ENCODE measurements at regions not wholly inside any gene's neighbourhood (a gene's known extent, or its start where the extent isn't known, plus 50 kb on each side); places are given as distances from the start of the nearest gene placed in this dataset.

- H3K4me3 Mint-ChIP-seq, result no peak overlapping the region
- CTCF ChIA-PET, result no interaction called here
- no peaks in the 10 kb centered on the region for H3K27me3 Mint-ChIP-seq
- no peak overlapping the region for H3K27ac Mint-ChIP-seq
- no peaks in the 10 kb centered on the region for H3K9me3 Mint-ChIP-seq (ENCODE audit: low read depth)
- ATAC-seq, result no peak
- H3K36me3 Mint-ChIP-seq, result no peaks in the 10 kb centered on the region
- H3K4me1 Mint-ChIP-seq, result no peaks in the 10 kb centered on the region
- no peak for DNase-seq
Measured at GRCh38 chr5:44022622-44023021, 366.6 kb downstream of the FGF10 start.

DNA sequence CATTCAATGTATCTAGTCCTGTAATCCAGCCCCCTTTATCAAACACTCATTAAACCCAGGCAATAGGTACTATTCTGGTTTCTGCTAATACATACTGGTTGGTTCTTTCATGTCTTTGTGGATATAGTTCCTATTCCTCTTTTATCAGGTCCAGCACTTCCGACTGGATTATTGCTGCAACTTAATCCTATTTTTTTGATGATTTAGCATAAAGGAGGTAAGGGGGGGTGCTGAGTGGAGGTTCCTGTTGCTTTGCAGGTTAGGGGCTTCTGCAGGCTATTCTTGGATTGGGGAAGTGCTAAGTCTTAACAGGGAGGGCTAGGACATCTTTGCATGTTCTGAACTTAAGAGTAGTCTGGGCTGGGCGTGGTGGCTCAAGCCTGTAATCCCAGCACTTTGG, 377.7 kb downstream of the FGF10 start:
- DNase-seq (no peak), ATAC-seq (no peak)
- Mint-ChIP-seq H3K27ac (no peak overlapping the region), H3K4me3 (no peak overlapping the region), H3K4me1 (no peaks in the 10 kb centered on the region), H3K9me3 (ENCODE audit: low read depth) (peaks cover 12% of the 10 kb centered on the region), H3K27me3 (no peaks in the 10 kb centered on the region), H3K36me3 (no peaks in the 10 kb centered on the region)
- CTCF ChIA-PET, result no interaction called here

GRCh38 chr5:44002381-44002901, 386.8 kb downstream of the FGF10 start:
- Mint-ChIP-seq H3K9me3 (ENCODE audit: low read depth) (peaks cover 6% of the 10 kb centered on the region), H3K4me3 (no peak overlapping the region), H3K27ac (no peak overlapping the region), H3K27me3 (no peaks in the 10 kb centered on the region), H3K36me3 (no peaks in the 10 kb centered on the region), H3K4me1 (no peaks in the 10 kb centered on the region)
- no peak for ATAC-seq
- CTCF ChIA-PET, result no interaction called here
- no peak for DNase-seq

DNA sequence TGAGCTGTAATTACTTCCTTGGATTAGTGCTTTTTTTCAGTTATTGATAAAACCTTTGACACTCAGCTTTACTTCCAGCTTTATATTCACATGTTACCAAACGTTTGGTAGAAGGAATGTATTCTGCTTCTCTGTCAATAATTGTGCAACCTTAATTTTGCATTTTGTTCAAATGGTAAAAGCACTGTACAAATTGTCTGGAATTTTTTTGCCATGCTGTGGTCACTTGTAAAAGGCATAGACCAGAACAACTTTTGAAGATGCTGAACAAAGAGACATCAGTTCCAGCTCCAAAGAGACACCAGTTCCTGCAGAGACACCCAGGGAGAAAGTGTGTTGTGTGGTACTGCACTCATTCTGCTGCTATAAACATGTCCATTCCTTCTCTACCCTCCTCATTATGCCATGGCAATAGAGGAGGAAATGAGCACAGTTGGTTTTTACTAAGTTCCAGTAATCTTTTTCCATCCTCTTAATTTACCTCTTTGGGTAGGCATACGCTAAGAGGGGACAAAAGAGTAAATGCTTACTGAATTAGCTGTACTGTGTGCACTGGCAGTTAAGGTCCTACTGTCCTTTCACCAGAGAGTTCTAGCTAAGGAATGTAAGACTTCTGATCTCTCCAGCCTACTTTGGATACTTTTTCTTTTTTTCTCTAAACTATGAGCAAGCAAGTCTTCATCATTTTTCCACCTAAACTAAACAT, 387.4 kb downstream of the FGF10 start:
- Mint-ChIP-seq H3K27ac (no peak overlapping the region), H3K4me1 (no peaks in the 10 kb centered on the region), H3K9me3 (ENCODE audit: low read depth) (peaks cover 6% of the 10 kb centered on the region), H3K36me3 (no peaks in the 10 kb centered on the region), H3K4me3 (no peak overlapping the region), H3K27me3 (no peaks in the 10 kb centered on the region)
- DNase-seq, result no peak
- ATAC-seq, result no peak
- CTCF ChIA-PET, result no interaction called here

DNA sequence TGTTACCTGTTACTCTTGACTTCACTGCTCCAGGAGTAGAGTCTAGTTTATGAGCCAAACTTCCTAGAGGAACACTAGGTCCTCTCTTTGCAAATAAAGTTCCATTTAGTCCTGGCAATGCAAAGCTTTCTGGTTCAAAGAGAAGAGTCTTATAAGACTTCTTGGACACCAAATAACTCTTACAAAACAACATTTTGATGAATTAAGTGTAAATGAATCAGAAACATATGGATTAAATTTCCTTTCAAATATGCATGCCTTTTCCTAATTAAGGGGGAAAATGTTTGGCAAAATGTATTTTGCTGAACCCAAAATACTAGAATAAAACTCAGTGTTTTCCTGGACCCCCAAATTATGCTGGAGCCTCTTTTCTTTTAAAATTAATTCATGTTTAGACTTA, 388.0 kb downstream of the FGF10 start:
- Mint-ChIP-seq H3K27me3 (no peaks in the 10 kb centered on the region), H3K36me3 (no peaks in the 10 kb centered on the region), H3K9me3 (ENCODE audit: low read depth) (peaks cover 2% of the 10 kb centered on the region), H3K4me3 (no peak overlapping the region), H3K4me1 (no peaks in the 10 kb centered on the region), H3K27ac (no peak overlapping the region)
- ATAC-seq (no peak), DNase-seq (no peak)
- CTCF ChIA-PET, result no interaction called here

GRCh38 chr5:43997647-43998272, 391.5 kb downstream of the FGF10 start:
- no peak for DNase-seq

DNA sequence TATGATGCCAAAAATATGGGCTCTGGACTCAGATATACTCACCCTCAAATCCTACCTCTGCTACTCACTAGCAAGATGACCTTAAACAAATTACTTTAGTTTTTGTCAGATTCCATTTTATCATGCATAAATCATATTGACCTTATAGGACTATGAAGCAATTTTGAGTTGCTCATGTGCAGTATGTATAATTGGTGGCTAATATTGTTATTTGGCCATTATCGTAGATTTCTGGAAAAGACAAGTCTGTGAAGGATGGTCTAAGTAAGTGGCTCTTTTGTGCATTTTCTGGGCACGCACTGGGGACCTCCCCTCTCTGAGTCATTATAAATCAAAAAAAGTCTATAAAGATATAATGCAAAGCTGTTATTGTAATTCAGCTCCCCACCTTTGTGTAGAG, 393.0 kb downstream of the FGF10 start:
- H3K27ac Mint-ChIP-seq, result no peak overlapping the region
- H3K4me1 Mint-ChIP-seq, result no peaks in the 10 kb centered on the region
- H3K36me3 Mint-ChIP-seq, result no peaks in the 10 kb centered on the region
- no peak for ATAC-seq
- no peak for DNase-seq
- H3K4me3 Mint-ChIP-seq, result no peak overlapping the region
- CTCF ChIA-PET, result no interaction called here
- H3K9me3 Mint-ChIP-seq (ENCODE audit: low read depth), result no peaks in the 10 kb centered on the region
- H3K27me3 Mint-ChIP-seq, result no peaks in the 10 kb centered on the region

More at GRCh38 chr5:43997647-43998272, 391.5 kb downstream of the FGF10 start:
- CTCF ChIA-PET, result no interaction called here
- no peak for ATAC-seq
- Mint-ChIP-seq H3K9me3 (ENCODE audit: low read depth) (no peaks in the 10 kb centered on the region), H3K27me3 (no peaks in the 10 kb centered on the region), H3K4me3 (no peak overlapping the region), H3K4me1 (no peaks in the 10 kb centered on the region), H3K27ac (no peak overlapping the region), H3K36me3 (no peaks in the 10 kb centered on the region)

GRCh38 chr5:43994352-43994708, 391.4 kb downstream of the NNT start:
- H3K36me3 Mint-ChIP-seq, result no peaks in the 10 kb centered on the region
- no peak overlapping the region for H3K4me3 Mint-ChIP-seq
- no peak for ATAC-seq
- H3K9me3 Mint-ChIP-seq (ENCODE audit: low read depth), result no peaks in the 10 kb centered on the region
- no peak for DNase-seq
- H3K27ac Mint-ChIP-seq, result no peak overlapping the region
- no peaks in the 10 kb centered on the region for H3K27me3 Mint-ChIP-seq
- no peaks in the 10 kb centered on the region for H3K4me1 Mint-ChIP-seq
- CTCF ChIA-PET, result no interaction called here

DNA sequence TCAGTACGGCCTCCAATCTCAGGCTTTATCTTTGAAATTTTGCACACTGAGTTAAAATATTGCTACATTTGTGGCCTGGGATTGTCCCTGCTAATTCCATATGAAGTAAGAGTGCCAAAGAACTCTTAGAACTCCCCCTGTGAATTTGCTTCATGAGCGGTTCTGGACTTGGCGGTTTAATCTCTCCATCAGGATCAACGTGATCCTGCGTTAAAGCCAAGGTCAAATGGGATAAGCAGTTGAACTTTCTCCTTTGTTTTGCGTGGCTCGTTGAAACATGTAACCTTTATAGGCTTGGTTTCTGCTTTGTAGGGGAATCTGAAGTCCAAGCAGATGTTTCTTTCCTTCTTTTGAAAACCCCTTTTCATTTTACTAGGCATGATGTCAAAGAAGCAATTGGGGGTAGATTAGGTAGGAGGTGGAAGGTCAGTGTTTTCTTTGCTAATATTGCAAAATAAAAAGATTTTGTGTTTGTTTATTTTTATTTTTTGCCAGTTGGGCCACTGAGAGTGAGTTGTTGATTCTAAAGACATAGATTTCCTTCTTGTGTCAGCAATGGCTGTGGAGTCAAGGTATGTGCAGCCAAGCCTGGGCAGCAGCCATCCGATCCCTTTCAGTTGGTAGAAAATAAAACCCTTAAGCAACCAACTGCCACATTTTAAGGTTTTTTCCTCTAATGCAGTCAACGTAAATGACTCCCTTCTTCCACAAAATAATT, 390.8 kb downstream of the NNT start:
- DNase-seq (no peak), ATAC-seq (no peak)
- Mint-ChIP-seq H3K9me3 (ENCODE audit: low read depth) (no peaks in the 10 kb centered on the region), H3K4me3 (no peak overlapping the region), H3K27ac (no peak overlapping the region), H3K4me1 (no peaks in the 10 kb centered on the region), H3K27me3 (no peaks in the 10 kb centered on the region), H3K36me3 (no peaks in the 10 kb centered on the region)
- CTCF ChIA-PET, result no interaction called here

- no peak overlapping the region for H3K4me3 Mint-ChIP-seq
- H3K27me3 Mint-ChIP-seq, result no peaks in the 10 kb centered on the region
- CTCF ChIA-PET, result no interaction called here
- ATAC-seq, result no peak
- H3K4me1 Mint-ChIP-seq, result no peaks in the 10 kb centered on the region
- DNase-seq, result no peak
- peaks cover 3% of the 10 kb centered on the region for H3K9me3 Mint-ChIP-seq (ENCODE audit: low read depth)
- H3K27ac Mint-ChIP-seq, result no peak overlapping the region
- no peaks in the 10 kb centered on the region for H3K36me3 Mint-ChIP-seq
Measured at GRCh38 chr5:43985411-43985810, 382.4 kb downstream of the NNT start.

DNA sequence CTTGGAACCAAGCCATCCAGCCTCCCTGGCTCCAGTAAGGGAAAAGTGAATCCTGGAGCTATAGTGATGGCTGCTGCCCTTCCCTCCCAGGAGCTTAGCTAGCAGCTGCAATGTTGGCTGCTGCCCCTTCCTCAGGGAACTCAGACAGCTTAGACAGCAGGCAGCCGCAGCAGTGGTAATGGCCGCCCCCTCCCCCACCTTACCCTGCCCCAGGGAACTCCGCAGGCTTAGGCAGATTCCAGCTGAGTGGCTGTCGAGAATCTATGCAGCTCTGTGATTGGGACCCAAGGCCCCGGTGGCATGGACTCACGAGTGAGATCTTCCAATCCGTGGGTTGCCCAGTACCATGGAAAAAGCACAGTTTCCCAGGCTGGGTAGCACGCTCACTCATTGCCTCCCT, 378.6 kb downstream of the NNT start:
- H3K27me3 Mint-ChIP-seq, result no peaks in the 10 kb centered on the region
- H3K27ac Mint-ChIP-seq, result no peak overlapping the region
- no peak for DNase-seq
- H3K36me3 Mint-ChIP-seq, result no peaks in the 10 kb centered on the region
- peaks cover 3% of the 10 kb centered on the region for H3K9me3 Mint-ChIP-seq (ENCODE audit: low read depth)
- no peak for ATAC-seq
- CTCF ChIA-PET, result no interaction called here
- H3K4me3 Mint-ChIP-seq, result no peak overlapping the region
- no peaks in the 10 kb centered on the region for H3K4me1 Mint-ChIP-seq

- no peaks in the 10 kb centered on the region for H3K4me1 Mint-ChIP-seq
- H3K36me3 Mint-ChIP-seq, result no peaks in the 10 kb centered on the region
- ATAC-seq, result no peak
- no peak overlapping the region for H3K27ac Mint-ChIP-seq
- H3K9me3 Mint-ChIP-seq (ENCODE audit: low read depth), result no peaks in the 10 kb centered on the region
- H3K27me3 Mint-ChIP-seq, result no peaks in the 10 kb centered on the region
- CTCF ChIA-PET, result no interaction called here
- H3K4me3 Mint-ChIP-seq, result no peak overlapping the region
- DNase-seq, result no peak
Measured at GRCh38 chr5:43973908-43974307, 370.9 kb downstream of the NNT start.

DNA sequence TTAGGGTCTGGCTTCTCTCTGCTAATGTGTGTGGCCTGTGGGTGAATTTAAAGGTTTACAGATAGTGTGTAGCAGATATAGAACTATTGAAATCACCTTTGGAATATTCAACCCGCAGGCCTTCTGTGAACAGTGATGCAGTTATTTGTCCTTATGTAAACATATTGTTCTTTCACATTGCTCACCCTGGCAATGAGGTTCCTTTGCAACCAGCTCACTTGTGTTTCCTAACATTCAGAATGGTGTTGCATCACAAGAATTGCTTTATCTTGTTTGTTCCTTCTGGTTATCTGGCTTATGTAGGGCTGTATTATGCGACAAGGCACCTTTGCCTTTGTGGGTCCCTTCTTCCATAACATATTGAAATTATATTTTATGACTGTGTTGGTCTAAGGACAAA, 370.3 kb downstream of the NNT start:
- Mint-ChIP-seq H3K4me3 (no peak overlapping the region), H3K9me3 (ENCODE audit: low read depth) (no peaks in the 10 kb centered on the region), H3K27ac (no peak overlapping the region), H3K36me3 (no peaks in the 10 kb centered on the region), H3K27me3 (no peaks in the 10 kb centered on the region), H3K4me1 (no peaks in the 10 kb centered on the region)
- CTCF ChIA-PET, result no interaction called here
- ATAC-seq (no peak), DNase-seq (no peak)

GRCh38 chr5:43967165-43967564, 364.2 kb downstream of the NNT start:
- no peaks in the 10 kb centered on the region for H3K4me1 Mint-ChIP-seq
- CTCF ChIA-PET, result no interaction called here
- DNase-seq (no peak), ATAC-seq (no peak)
- H3K9me3 Mint-ChIP-seq (ENCODE audit: low read depth), result peaks cover 3% of the 10 kb centered on the region
- H3K27me3 Mint-ChIP-seq, result no peaks in the 10 kb centered on the region
- H3K36me3 Mint-ChIP-seq, result no peaks in the 10 kb centered on the region
- H3K27ac Mint-ChIP-seq, result no peak overlapping the region
- H3K4me3 Mint-ChIP-seq, result no peak overlapping the region
